Endodermal cell (in vitro differentiated cells): ENCODE measurements at regions not wholly inside any gene's neighbourhood (a gene's known extent, or its start where the extent isn't known, plus 50 kb on each side); places are given as distances from the start of the nearest gene placed in this dataset.

Source experiments
- DNase-seq: peaks from one replicate; pipeline ENCODE4 v3.0.0-alpha.2; 2017
- H3K27ac ChIP-seq: 2 replicates; pipeline ENCODE4 v1.5.1; 2013; ENCODE audit warnings: mild to moderate bottlenecking, low read depth, low read length, moderate library complexity
- H3K27me3 ChIP-seq: 2 replicates; pipeline ENCODE4 v1.6.1; 2013; ENCODE audit warnings: mild to moderate bottlenecking, low read length, moderate library complexity; ENCODE audit not compliant: insufficient read depth, control insufficient read depth, poor library complexity, severe bottlenecking
- H3K36me3 ChIP-seq: 2 replicates; pipeline ENCODE4 v1.7.0; 2013; ENCODE audit warnings: mild to moderate bottlenecking, low read length, moderate library complexity; ENCODE audit not compliant: control insufficient read depth, insufficient read depth
- H3K4me1 ChIP-seq: one replicate; pipeline ENCODE4 v1.7.0; 2013; ENCODE audit warnings: low read length; ENCODE audit not compliant: control insufficient read depth, insufficient read depth
- H3K4me3 ChIP-seq: 2 replicates; pipeline ENCODE4 v1.5.1; 2013; ENCODE audit warnings: mild to moderate bottlenecking, low read length, moderate library complexity
- H3K9ac ChIP-seq: 2 replicates; pipeline ENCODE4 v1.6.1; 2013; ENCODE audit warnings: mild to moderate bottlenecking, low read length, moderate library complexity; ENCODE audit not compliant: poor library complexity, severe bottlenecking; ENCODE audit errors: extremely low read depth
- H3K9me3 ChIP-seq: 2 replicates; pipeline ENCODE4 v1.6.1; 2013; ENCODE audit warnings: mild to moderate bottlenecking, low read length, moderate library complexity; ENCODE audit not compliant: control insufficient read depth
- H3K27ac Mint-ChIP-seq: 2 replicates; pipeline ENCODE4 v1.8.0; 2020; ENCODE audit warnings: mixed read lengths
- H3K27me3 Mint-ChIP-seq: 2 replicates; pipeline ENCODE4 v1.8.0; 2021; ENCODE audit warnings: mild to moderate bottlenecking, mixed read lengths; ENCODE audit not compliant: insufficient read depth
- H3K36me3 Mint-ChIP-seq: 2 replicates; pipeline ENCODE4 v1.8.0; 2020; ENCODE audit warnings: low read depth, mixed read lengths
- H3K4me1 Mint-ChIP-seq: 2 replicates; pipeline ENCODE4 v1.8.0; 2020; ENCODE audit warnings: mixed read lengths
- H3K4me3 Mint-ChIP-seq: 2 replicates; pipeline ENCODE4 v1.8.0; 2020; ENCODE audit warnings: mild to moderate bottlenecking, moderate library complexity, mixed read lengths
- H3K9me3 Mint-ChIP-seq: 2 replicates; pipeline ENCODE4 v1.8.0; 2020; ENCODE audit warnings: mild to moderate bottlenecking, mixed read lengths
- CTCF ChIP-seq: fragments of 200-600 bp; sonication (generic); conservative IDR thresholded peaks from 2 replicates; pipeline ENCODE4 v1.5.0; 2021; ENCODE audit warnings: antibody characterized with exemption, mild to moderate bottlenecking
- WGBS, 2 experiments: methylation state at CpG; one replicate each; pipeline versions ENCODE4 v1.1.5 to v1.1.7; 2013; ENCODE audit warnings: missing lambda C conversion rate in 2 of 2, mixed read lengths in 1 of 2; ENCODE audit not compliant: insufficient coverage in 1 of 2, insufficient read length in 1 of 2; 5-methylcytosine and 5-hydroxymethylcytosine counted together

- Mint-ChIP-seq H3K27me3 (no peaks in the 10 kb centered on the region), H3K9me3 (peaks cover 45% of the 10 kb centered on the region), H3K4me3 (no peak overlapping the region), H3K27ac (no peak overlapping the region), H3K36me3 (peaks cover 2% of the 10 kb centered on the region), H3K4me1 (no peaks in the 10 kb centered on the region)
- TF ChIP-seq CTCF: no peak
- no peaks in the 10 kb centered on the region for H3K36me3 ChIP-seq
- H3K27me3 ChIP-seq: no peaks in the 10 kb centered on the region
- H3K27ac ChIP-seq: no peak overlapping the region
- H3K4me3 ChIP-seq: no peak overlapping the region
- no peak overlapping the region for H3K9ac ChIP-seq
- WGBS, 2 experiments: 90 to 100% methylated on average over 1 to 2 of the region's 2 CpGs
- no peak for DNase-seq
- peaks cover 20% of the 10 kb centered on the region for H3K9me3 ChIP-seq
- H3K4me1 ChIP-seq: no peaks in the 10 kb centered on the region
Observed at GRCh38 chr7:110480964-110481363, 610.0 kb upstream of the LRRN3 start.

GRCh38 chr7:110483553-110483952, 607.4 kb upstream of the LRRN3 start:
- Mint-ChIP-seq H3K9me3 (peaks cover 41% of the 10 kb centered on the region), H3K27ac (no peak overlapping the region), H3K27me3 (no peaks in the 10 kb centered on the region), H3K4me1 (no peaks in the 10 kb centered on the region), H3K36me3 (peaks cover 2% of the 10 kb centered on the region), H3K4me3 (no peak overlapping the region)
- Histone ChIP-seq H3K27ac (no peak overlapping the region), H3K9me3 (peaks cover 20% of the 10 kb centered on the region), H3K36me3 (no peaks in the 10 kb centered on the region), H3K4me3 (no peak overlapping the region), H3K4me1 (no peaks in the 10 kb centered on the region), H3K27me3 (no peaks in the 10 kb centered on the region), H3K9ac (no peak overlapping the region)
- TF ChIP-seq CTCF: no peak
- 95 to 96% methylated on average over 3 of the region's 3 CpGs for WGBS, 2 experiments
- DNase-seq: no peak

GRCh38 chr7:110484356-110484755, 606.6 kb upstream of the LRRN3 start:
- Mint-ChIP-seq H3K4me3 (no peak overlapping the region), H3K4me1 (no peaks in the 10 kb centered on the region), H3K36me3 (peaks cover 2% of the 10 kb centered on the region), H3K27me3 (no peaks in the 10 kb centered on the region), H3K9me3 (peaks cover 33% of the 10 kb centered on the region), H3K27ac (no peak overlapping the region)
- no peak overlapping the region for H3K9ac ChIP-seq
- TF ChIP-seq CTCF: no peak
- no peaks in the 10 kb centered on the region for H3K27me3 ChIP-seq
- no peak overlapping the region for H3K4me3 ChIP-seq
- WGBS, 2 experiments: 88 to 94% methylated on average over 1 to 2 of the region's 2 CpGs
- no peak overlapping the region for H3K27ac ChIP-seq
- no peaks in the 10 kb centered on the region for H3K36me3 ChIP-seq
- peaks cover 20% of the 10 kb centered on the region for H3K9me3 ChIP-seq
- no peak for DNase-seq
- H3K4me1 ChIP-seq: no peaks in the 10 kb centered on the region
